ENCODE measurements at regions not wholly inside any gene's neighbourhood (a gene's known extent, or its start where the extent isn't known, plus 50 kb on each side); places are given as distances from the start of the nearest gene placed in this dataset.

- H3K36me3 ChIP-seq (ENCODE audit: insufficient read depth, low read length), result no peaks in the 10 kb centered on the region
- Mint-ChIP-seq H3K4me1 (ENCODE audit: low read depth, unreplicated experiment) (no peaks in the 10 kb centered on the region), H3K27ac (ENCODE audit: unreplicated experiment) (no peak overlapping the region), H3K27me3 (ENCODE audit: low read depth, unreplicated experiment) (peaks cover 48% of the 10 kb centered on the region), H3K36me3 (ENCODE audit: low read depth, unreplicated experiment) (peaks cover 3% of the 10 kb centered on the region), H3K9me3 (ENCODE audit: unreplicated experiment) (peaks cover 7% of the 10 kb centered on the region), H3K4me3 (ENCODE audit: unreplicated experiment) (no peak overlapping the region)
- TF ChIP-seq, protein P1, sequence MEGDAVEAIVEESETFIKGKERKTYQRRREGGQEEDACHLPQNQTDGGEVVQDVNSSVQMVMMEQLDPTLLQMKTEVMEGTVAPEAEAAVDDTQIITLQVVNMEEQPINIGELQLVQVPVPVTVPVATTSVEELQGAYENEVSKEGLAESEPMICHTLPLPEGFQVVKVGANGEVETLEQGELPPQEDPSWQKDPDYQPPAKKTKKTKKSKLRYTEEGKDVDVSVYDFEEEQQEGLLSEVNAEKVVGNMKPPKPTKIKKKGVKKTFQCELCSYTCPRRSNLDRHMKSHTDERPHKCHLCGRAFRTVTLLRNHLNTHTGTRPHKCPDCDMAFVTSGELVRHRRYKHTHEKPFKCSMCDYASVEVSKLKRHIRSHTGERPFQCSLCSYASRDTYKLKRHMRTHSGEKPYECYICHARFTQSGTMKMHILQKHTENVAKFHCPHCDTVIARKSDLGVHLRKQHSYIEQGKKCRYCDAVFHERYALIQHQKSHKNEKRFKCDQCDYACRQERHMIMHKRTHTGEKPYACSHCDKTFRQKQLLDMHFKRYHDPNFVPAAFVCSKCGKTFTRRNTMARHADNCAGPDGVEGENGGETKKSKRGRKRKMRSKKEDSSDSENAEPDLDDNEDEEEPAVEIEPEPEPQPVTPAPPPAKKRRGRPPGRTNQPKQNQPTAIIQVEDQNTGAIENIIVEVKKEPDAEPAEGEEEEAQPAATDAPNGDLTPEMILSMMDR (IDR thresholded peaks at IDR 0.05; ENCODE audit: insufficient read depth, low read depth, low read length), result no peak
- TF ChIP-seq EZH2 (IDR thresholded peaks at IDR 0.05; ENCODE audit: insufficient read depth, low read length), result no peak
- H3K4me1 ChIP-seq (ENCODE audit: insufficient read depth, low read length), result no peaks in the 10 kb centered on the region
- no peak overlapping the region for H3K4me2 ChIP-seq (ENCODE audit: low read length)
- H4K20me1 ChIP-seq (ENCODE audit: insufficient read depth, low read length), result no peaks in the 10 kb centered on the region
- no peak overlapping the region for H3K27ac ChIP-seq (ENCODE audit: low read depth, low read length)
- no peaks in the 10 kb centered on the region for H3K9me3 ChIP-seq (ENCODE audit: insufficient read depth, low read depth, low read length)
- H3K79me2 ChIP-seq (ENCODE audit: insufficient read depth, low read length), result no peaks in the 10 kb centered on the region
- H3K27me3 ChIP-seq (ENCODE audit: insufficient read depth, low read length), result peaks cover 13% of the 10 kb centered on the region
- no peak for DNase-seq (ENCODE audit: low read depth)
- H3K4me3 ChIP-seq (ENCODE audit: insufficient read depth, low read depth, low read length), result no peak overlapping the region
- no peak for FAIRE-seq
- H3K9ac ChIP-seq (ENCODE audit: low read length), result no peak overlapping the region
- H2AFZ ChIP-seq (ENCODE audit: low read depth, low read length), result no peak overlapping the region
Observed at GRCh38 chr4:3866813-3867129, 100.6 kb downstream of the ADRA2C start.

DNA sequence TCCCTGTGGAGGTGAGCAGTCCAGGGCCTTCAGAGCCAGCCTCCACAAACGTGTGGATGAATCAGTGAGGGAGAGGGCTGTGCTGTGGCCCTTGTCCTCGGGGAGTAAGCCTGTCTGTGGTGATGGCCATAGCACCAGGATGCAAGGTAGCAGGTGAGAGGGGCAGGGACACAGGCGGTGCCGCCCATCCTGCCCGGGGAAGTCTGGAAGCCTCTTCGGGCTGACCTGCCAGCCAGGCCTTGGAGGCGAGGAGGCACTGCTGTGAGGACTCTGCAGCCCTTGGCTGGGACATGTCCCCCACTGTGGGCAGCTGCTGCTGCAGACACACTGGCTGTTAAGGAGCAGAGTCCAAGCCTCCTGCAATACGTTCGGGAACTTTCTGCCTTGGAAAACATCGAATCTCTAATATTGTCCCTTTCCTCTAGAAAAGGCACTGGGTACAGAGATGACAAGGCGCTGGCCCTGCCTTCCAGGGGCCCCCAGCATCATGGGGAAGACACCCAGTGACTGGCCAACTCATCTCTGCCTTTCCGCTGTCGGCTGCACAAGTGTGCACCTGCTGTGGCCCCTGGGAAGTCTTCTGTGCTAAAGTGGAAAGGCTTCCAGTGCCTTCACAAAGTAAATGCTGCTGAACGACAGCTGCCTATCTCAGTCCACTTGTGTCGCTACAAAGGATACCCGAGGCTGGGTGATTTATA, 101.4 kb downstream of the ADRA2C start:
- no peak overlapping the region for H3K27ac ChIP-seq (ENCODE audit: low read depth, low read length)
- TF ChIP-seq EZH2 (IDR thresholded peaks at IDR 0.05; ENCODE audit: insufficient read depth, low read length), result no peak
- TF ChIP-seq, protein P1 (IDR thresholded peaks at IDR 0.05; ENCODE audit: insufficient read depth, low read depth, low read length), result no peak
- FAIRE-seq (no peak), DNase-seq (ENCODE audit: low read depth) (no peak)
- no peak overlapping the region for H3K4me2 ChIP-seq (ENCODE audit: low read length)
- no peaks in the 10 kb centered on the region for H3K36me3 ChIP-seq (ENCODE audit: insufficient read depth, low read length)
- peaks cover 10% of the 10 kb centered on the region for H3K27me3 ChIP-seq (ENCODE audit: insufficient read depth, low read length)
- H3K9me3 ChIP-seq (ENCODE audit: insufficient read depth, low read depth, low read length), result no peaks in the 10 kb centered on the region
- no peaks in the 10 kb centered on the region for H3K79me2 ChIP-seq (ENCODE audit: insufficient read depth, low read length)
- Mint-ChIP-seq H3K36me3 (ENCODE audit: low read depth, unreplicated experiment) (peaks cover 3% of the 10 kb centered on the region), H3K27me3 (ENCODE audit: low read depth, unreplicated experiment) (peaks cover 52% of the 10 kb centered on the region), H3K4me3 (ENCODE audit: unreplicated experiment) (no peak overlapping the region), H3K9me3 (ENCODE audit: unreplicated experiment) (peaks cover 7% of the 10 kb centered on the region), H3K4me1 (ENCODE audit: low read depth, unreplicated experiment) (no peaks in the 10 kb centered on the region), H3K27ac (ENCODE audit: unreplicated experiment) (no peak overlapping the region)
- no peak overlapping the region for H3K9ac ChIP-seq (ENCODE audit: low read length)
- no peaks in the 10 kb centered on the region for H4K20me1 ChIP-seq (ENCODE audit: insufficient read depth, low read length)
- H2AFZ ChIP-seq (ENCODE audit: low read depth, low read length), result no peak overlapping the region
- no peak overlapping the region for H3K4me3 ChIP-seq (ENCODE audit: insufficient read depth, low read depth, low read length)
- H3K4me1 ChIP-seq (ENCODE audit: insufficient read depth, low read length), result no peaks in the 10 kb centered on the region
